Bronchial epithelial cell (primary cell): ENCODE measurements at regions not wholly inside any gene's neighbourhood (a gene's known extent, or its start where the extent isn't known, plus 50 kb on each side); places are given as distances from the start of the nearest gene placed in this dataset.

Source experiments
- DNase-seq: peaks from one replicate; pipeline ENCODE4 v3.0.0-alpha.2; 2010; ENCODE audit warnings: low read depth
- FAIRE-seq: peaks from 2 replicates; lab custom pipeline; 2011; peaks lifted over from hg19 to GRCh38; lab: Jason Lieb, UNC
- H3K27me3 ChIP-seq: 2 replicates; pipeline ENCODE4 v1.5.1; 2011; ENCODE audit warnings: low read length; ENCODE audit not compliant: control insufficient read depth, insufficient read depth
- H3K36me3 ChIP-seq: 2 replicates; pipeline ENCODE4 v1.5.1; 2011; ENCODE audit warnings: low read length; ENCODE audit not compliant: control insufficient read depth, insufficient read depth
- H3K4me3 ChIP-seq: 2 replicates; pipeline ENCODE4 v1.5.1; 2011; ENCODE audit warnings: mild to moderate bottlenecking, low read depth, low read length, control low read depth
- CTCF ChIP-seq: IDR thresholded peaks from 2 replicates; pipeline ENCODE4 v1.5.1; 2011; ENCODE audit warnings: mild to moderate bottlenecking, moderate library complexity, low read length, control low read depth, inconsistent platforms; ENCODE audit not compliant: insufficient read depth, severe bottlenecking

- peak overlapping the region; percentile 24 for H3K4me3 ChIP-seq
Observed at GRCh38 chr4:159048166-159048886, 54.6 kb upstream of the RAPGEF2 start.

GRCh38 chr4:159049780-159050375 lies 53.0 kb upstream of the RAPGEF2 start:
- Histone ChIP-seq H3K27me3 (no peaks in the 10 kb centered on the region), H3K36me3 (no peaks in the 10 kb centered on the region), H3K4me3 (no peak overlapping the region)
- DNase-seq (no peak), FAIRE-seq (no peak)
- TF ChIP-seq CTCF = no peak

More at GRCh38 chr4:159048166-159048886, 54.6 kb upstream of the RAPGEF2 start:
- no peaks in the 10 kb centered on the region for H3K27me3 ChIP-seq
- FAIRE-seq = peak; percentile 82
- no peaks in the 10 kb centered on the region for H3K36me3 ChIP-seq
- peak; percentile 72 for DNase-seq
- no peak for TF ChIP-seq CTCF

- H3K4me3 ChIP-seq = no peak overlapping the region
- no peaks in the 10 kb centered on the region for H3K36me3 ChIP-seq
- FAIRE-seq (no peak), DNase-seq (no peak)
- no peak for TF ChIP-seq CTCF
- H3K27me3 ChIP-seq = no peaks in the 10 kb centered on the region
Observed at GRCh38 chr4:159051245-159052071, 51.4 kb upstream of the RAPGEF2 start.

- TF ChIP-seq CTCF = no peak
- FAIRE-seq (no peak), DNase-seq (no peak)
- Histone ChIP-seq H3K27me3 (no peaks in the 10 kb centered on the region), H3K36me3 (no peaks in the 10 kb centered on the region), H3K4me3 (no peak overlapping the region)
Observed at GRCh38 chr4:159052315-159052714, 50.6 kb upstream of the RAPGEF2 start.
